ENCODE measurements at regions not wholly inside any gene's neighbourhood (a gene's known extent, or its start where the extent isn't known, plus 50 kb on each side); places are given as distances from the start of the nearest gene placed in this dataset.

GRCh38 chr12:110995016-110995415, 74.6 kb upstream of the MYL2 start:
- TF ChIP-seq ZNF274 (IDR thresholded peaks at IDR 0.05; ENCODE audit: low read depth, low read length) (no peak), YY1 (IDR thresholded peaks at IDR 0.05; ENCODE audit: insufficient read depth, insufficient read length) (no peak), SUZ12 (IDR thresholded peaks at IDR 0.05; ENCODE audit: extremely low read depth, insufficient read depth, insufficient read length) (no peak)
